Stomach (tissue), 8 donors: ENCODE measurements at regions not wholly inside any gene's neighbourhood (a gene's known extent, or its start where the extent isn't known, plus 50 kb on each side); places are given as distances from the start of the nearest gene placed in this dataset.

Experiments used
- DNase-seq, 2 donors: peaks; one replicate each; pipeline versions ENCODE4 v3.0.0 to v3.0.0-alpha.2; 2013 to 2019
- H3K27ac ChIP-seq, 5 donors: fragments of 200-600 bp in 4 of 5; sonication (generic) in 4 of 5; one replicate each; pipeline ENCODE4 v1.5.1; 2013 to 2019; ENCODE audit warnings: mild to moderate bottlenecking in 1 of 5, moderate library complexity in 1 of 5
- H3K27me3 ChIP-seq, 3 donors: fragments of 200-600 bp; sonication (generic); one replicate each; pipeline ENCODE4 v1.5.1; 2017 to 2019; ENCODE audit warnings: mixed run types in 1 of 3
- H3K36me3 ChIP-seq, 4 donors: fragments of 200-600 bp; sonication (generic); 1 replicate in 3 of 4; 2 replicates in 1 of 4; pipeline ENCODE4 v1.5.1; 2016 to 2019
- H3K4me1 ChIP-seq, 4 donors: fragments of 200-600 bp; sonication (generic); one replicate each; pipeline ENCODE4 v1.5.1; 2016 to 2019
- H3K4me3 ChIP-seq, 4 donors: fragments of 200-600 bp; sonication (generic) in 3 of 4; one replicate each; pipeline ENCODE4 v1.5.1; 2016 to 2019; ENCODE audit warnings: mild to moderate bottlenecking in 1 of 4
- H3K9me3 ChIP-seq, 4 donors: fragments of 200-600 bp; sonication (generic); one replicate each; pipeline ENCODE4 v1.5.1; 2016 to 2019
- EP300 ChIP-seq: sonication (generic); formaldehyde crosslinking; IDR thresholded peaks from one replicate; pipeline ENCODE4 v1.6.1; 2017; ENCODE audit warnings: antibody characterized with exemption
- POLR2A ChIP-seq, 4 donors: fragments of 450-650 bp; IDR thresholded peaks; one replicate each; pipeline ENCODE4 v1.6.1; 2016; ENCODE audit warnings: antibody characterized with exemption in 4 of 4, control low read depth in 2 of 4, mild to moderate bottlenecking in 1 of 4, moderate library complexity in 1 of 4
- POLR2AphosphoS5 ChIP-seq, 3 donors: sonication (generic); formaldehyde crosslinking; IDR thresholded peaks; one replicate each; pipeline ENCODE4 v1.6.1; 2016; ENCODE audit warnings: antibody characterized with exemption in 3 of 3
- WGBS, 5 donors: extraction: QIAGEN DNeasy Blood & Tissue Kit in 3 of 5; methylation state at CpG; one replicate each; pipeline versions ENCODE4 v1.1.5 to v1.1.7; 2013 to 2018; 5-methylcytosine and 5-hydroxymethylcytosine counted together
- intact Hi-C: fragments of 100-400 bp; cut with DNase I; formaldehyde crosslinking; loops from one replicate; pipeline ENCODE4 v1.15.1; 2023; ENCODE audit warnings: low total_unique reads
- TF ChIP-seq, protein P1 (sequence below), 7 experiments: fragments of 450-650 bp in 4 of 7; fragments of 200-600 bp in 3 of 7; sonication (generic) in 3 of 7; IDR thresholded peaks; one replicate each; pipeline ENCODE4 v1.5.1; 2016 to 2019; ENCODE audit warnings: antibody characterized with exemption in 7 of 7, control low read depth in 2 of 7, mild to moderate bottlenecking in 1 of 7
- donor health status: healthy with polysubstance abuse.
- donor health status: Bipolar disorder and iron deficiency.
- donor health status: healthy.

DNA sequence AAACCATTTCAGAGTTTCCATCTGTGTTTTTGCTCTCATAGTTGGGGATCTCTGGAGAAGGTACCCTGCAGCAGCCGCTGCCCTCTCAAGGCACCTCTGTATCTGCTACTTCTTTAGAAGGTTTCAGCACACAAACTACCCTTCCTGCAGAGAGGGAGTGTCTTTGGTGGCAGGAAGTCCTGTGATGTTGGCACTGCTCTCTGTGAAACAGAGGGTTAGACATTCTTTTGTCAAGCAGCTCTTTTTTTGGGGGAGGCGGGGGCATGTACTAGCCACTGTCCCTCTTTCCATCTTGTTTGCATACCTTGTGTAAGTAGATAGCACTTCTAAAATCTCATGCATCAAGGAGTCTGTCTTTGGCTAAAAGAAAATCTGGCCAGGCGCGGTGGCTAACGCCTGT, 352.6 kb downstream of the BMP4 start:
- intact Hi-C loops, result no loop called here

DNA sequence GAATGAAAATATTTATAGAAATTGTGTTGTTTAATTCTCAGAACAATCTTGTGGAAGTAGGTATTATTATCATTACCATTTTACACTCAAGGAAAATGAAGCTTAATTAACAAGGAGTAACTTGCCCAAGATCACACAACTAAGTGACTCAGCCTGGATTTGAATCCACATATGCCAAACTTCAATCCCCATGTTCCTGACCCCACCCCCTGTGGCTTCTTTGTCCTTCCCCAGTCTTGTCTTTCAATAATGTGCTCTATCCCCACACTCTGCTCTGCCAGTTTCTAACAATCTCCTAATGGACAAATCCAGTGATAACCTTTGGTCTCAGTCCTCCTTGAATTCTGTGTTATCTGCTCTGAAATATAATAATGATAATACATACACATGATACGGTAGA, 355.2 kb downstream of the BMP4 start:
- DNase-seq, result no peak
- Histone ChIP-seq H3K4me3 (no peak overlapping the region), H3K36me3 (no peaks in the 10 kb centered on the region), H3K9me3 (no peaks in the 10 kb centered on the region), H3K4me1 (no peaks in the 10 kb centered on the region), H3K27me3 (no peaks in the 10 kb centered on the region), H3K27ac (no peak overlapping the region)
- WGBS, 5 donors, result 28 to 83% (median 61%) methylated on average over 1 of the region's 1 CpG
- intact Hi-C loops, result no loop called here
- TF ChIP-seq POLR2AphosphoS5 (IDR thresholded peaks at IDR 0.05) (no peak), EP300 (no peak), POLR2A (IDR thresholded peaks at IDR 0.05) (no peak)
- TF ChIP-seq, protein P1, sequence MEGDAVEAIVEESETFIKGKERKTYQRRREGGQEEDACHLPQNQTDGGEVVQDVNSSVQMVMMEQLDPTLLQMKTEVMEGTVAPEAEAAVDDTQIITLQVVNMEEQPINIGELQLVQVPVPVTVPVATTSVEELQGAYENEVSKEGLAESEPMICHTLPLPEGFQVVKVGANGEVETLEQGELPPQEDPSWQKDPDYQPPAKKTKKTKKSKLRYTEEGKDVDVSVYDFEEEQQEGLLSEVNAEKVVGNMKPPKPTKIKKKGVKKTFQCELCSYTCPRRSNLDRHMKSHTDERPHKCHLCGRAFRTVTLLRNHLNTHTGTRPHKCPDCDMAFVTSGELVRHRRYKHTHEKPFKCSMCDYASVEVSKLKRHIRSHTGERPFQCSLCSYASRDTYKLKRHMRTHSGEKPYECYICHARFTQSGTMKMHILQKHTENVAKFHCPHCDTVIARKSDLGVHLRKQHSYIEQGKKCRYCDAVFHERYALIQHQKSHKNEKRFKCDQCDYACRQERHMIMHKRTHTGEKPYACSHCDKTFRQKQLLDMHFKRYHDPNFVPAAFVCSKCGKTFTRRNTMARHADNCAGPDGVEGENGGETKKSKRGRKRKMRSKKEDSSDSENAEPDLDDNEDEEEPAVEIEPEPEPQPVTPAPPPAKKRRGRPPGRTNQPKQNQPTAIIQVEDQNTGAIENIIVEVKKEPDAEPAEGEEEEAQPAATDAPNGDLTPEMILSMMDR (IDR thresholded peaks at IDR 0.05), result no peak

More for the DNA sequence above, 352.6 kb downstream of the BMP4 start:
- no peaks in the 10 kb centered on the region for H3K27me3 ChIP-seq
- no peak overlapping the region for H3K27ac ChIP-seq
- 88 to 91% (median 88%) methylated on average over 5 of the region's 5 CpGs for WGBS, 5 donors
- no peaks in the 10 kb centered on the region for H3K4me1 ChIP-seq
- H3K4me3 ChIP-seq, result no peak overlapping the region
- no peaks in the 10 kb centered on the region for H3K36me3 ChIP-seq
- H3K9me3 ChIP-seq, result no peaks in the 10 kb centered on the region
- TF ChIP-seq EP300 (no peak), POLR2AphosphoS5 (IDR thresholded peaks at IDR 0.05) (no peak), POLR2A (IDR thresholded peaks at IDR 0.05) (no peak)
- TF ChIP-seq, protein P1 (IDR thresholded peaks at IDR 0.05), result no peak
- DNase-seq, result no peak

DNA sequence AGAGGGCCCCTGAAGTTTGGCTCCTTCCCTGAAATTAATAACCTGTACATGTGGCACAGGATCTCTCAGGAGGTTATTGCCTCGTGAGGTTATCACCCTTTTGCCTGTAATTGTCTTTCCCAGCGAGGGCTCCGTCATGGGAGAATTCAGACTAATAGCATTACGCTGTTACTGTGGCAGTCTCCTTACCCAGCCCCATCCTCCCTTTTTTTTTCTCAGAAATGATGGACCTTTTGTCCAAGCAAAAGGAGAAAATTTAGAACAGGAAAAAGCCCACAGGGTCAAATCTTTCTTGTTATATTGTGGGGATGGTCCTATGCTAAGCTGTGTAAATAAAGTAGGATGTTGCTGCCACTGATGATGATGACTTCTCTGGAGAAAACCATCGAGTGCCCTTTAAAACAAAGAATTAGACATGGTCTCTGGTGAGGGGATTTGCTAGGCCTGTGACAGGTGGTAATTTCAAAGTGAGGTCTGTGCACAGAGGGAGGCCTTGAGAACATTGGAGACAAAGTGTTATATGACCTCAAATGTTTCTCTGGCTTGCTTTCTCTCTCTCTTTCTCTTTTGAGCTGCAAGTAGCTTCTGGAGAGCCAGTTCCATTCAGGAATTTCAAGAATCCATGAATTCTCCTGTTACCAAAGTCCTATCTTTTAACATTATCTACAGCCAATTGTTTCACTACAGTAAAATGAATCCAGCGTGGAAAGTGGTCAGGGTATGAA, 357.2 kb downstream of the BMP4 start:
- H3K27ac ChIP-seq, result no peak overlapping the region
- intact Hi-C loops, result no loop called here
- no peaks in the 10 kb centered on the region for H3K36me3 ChIP-seq
- no peaks in the 10 kb centered on the region for H3K27me3 ChIP-seq
- H3K4me3 ChIP-seq, result no peak overlapping the region
- H3K9me3 ChIP-seq, result no peaks in the 10 kb centered on the region
- no peaks in the 10 kb centered on the region for H3K4me1 ChIP-seq
- WGBS, 5 donors, result 79 to 88% (median 79%) methylated on average over 6 of the region's 6 CpGs
- DNase-seq, result no peak
- TF ChIP-seq, protein P1 (IDR thresholded peaks at IDR 0.05), result no peak
- TF ChIP-seq POLR2A (IDR thresholded peaks at IDR 0.05), result no peak
- no peak for TF ChIP-seq EP300
- TF ChIP-seq POLR2AphosphoS5 (IDR thresholded peaks at IDR 0.05), result no peak

DNA sequence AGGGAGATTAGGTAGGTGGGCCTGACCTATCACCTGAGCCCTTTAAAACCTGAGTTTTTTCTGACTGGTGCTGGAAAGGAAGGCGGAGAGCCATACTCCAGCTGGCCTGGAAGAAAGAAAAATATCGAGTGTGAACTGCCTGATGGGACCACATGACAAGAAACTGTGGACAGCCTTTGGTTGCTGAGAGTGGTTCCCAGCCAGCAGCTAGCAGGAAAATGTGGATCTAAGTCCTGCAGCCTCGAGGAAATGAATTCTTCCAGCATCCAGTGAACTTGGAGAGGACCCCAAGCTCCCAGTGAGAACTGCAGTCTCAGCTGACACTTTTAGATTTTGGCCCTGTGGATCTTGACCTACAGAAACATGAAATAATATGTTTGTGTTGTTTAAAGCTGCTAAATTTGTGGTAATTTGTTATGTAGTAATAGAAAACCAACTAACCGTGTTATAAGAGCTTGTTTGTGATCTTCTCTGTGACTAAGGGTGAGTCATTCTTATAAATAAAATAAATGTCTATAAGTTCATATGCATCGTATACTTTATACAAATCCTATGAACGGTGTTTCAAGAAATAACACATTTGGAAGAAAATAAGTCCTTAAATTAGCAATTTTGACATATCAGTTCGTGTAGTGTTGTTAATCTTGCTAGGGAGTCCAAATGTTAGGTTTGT, 359.6 kb downstream of the BMP4 start:
- no peaks in the 10 kb centered on the region for H3K4me1 ChIP-seq
- peak in 1 of 2 donors; percentile 55 for DNase-seq
- no peak for TF ChIP-seq POLR2AphosphoS5 (IDR thresholded peaks at IDR 0.05)
- TF ChIP-seq POLR2A (IDR thresholded peaks at IDR 0.05), result no peak
- TF ChIP-seq, protein P1 (IDR thresholded peaks at IDR 0.05), result no peak
- TF ChIP-seq EP300, result no peak
- intact Hi-C loops, result no loop called here
- H3K36me3 ChIP-seq, result no peaks in the 10 kb centered on the region
- no peak overlapping the region for H3K27ac ChIP-seq
- H3K4me3 ChIP-seq, result no peak overlapping the region
- H3K9me3 ChIP-seq, result no peaks in the 10 kb centered on the region
- no peaks in the 10 kb centered on the region for H3K27me3 ChIP-seq
- WGBS, 5 donors, result 62 to 73% (median 69%) methylated on average over 7 of the region's 7 CpGs
